IMR-90 (cell line): ENCODE measurements at regions not wholly inside any gene's neighbourhood (a gene's known extent, or its start where the extent isn't known, plus 50 kb on each side); places are given as distances from the start of the nearest gene placed in this dataset.

ENCODE experiments used
- ATAC-seq: fragments of 200-7000 bp; cut with Tn5 transposase; 2 replicates; pipeline ENCODE4 v1.9.1; 2020; ENCODE audit warnings: low read depth, mild to moderate bottlenecking, moderate library complexity
- BruUV-seq: library from RNA; stranded (reverse); fragments of 400-500 nt; replicated peaks from 2 replicates; lab custom pipeline; 2021; lab: Mats Ljungman, UMichigan
- CTCF ChIA-PET: fragments of 300-600 bp; formaldehyde crosslinking; extraction: SDS; loops from one replicate; lab custom pipeline; 2021; ENCODE audit warnings: antibody characterized with exemption; lab: Yijun Ruan, JAX
- POLR2A ChIA-PET: fragments of 300-600 bp; sonication (Branson Sonifier 250); formaldehyde crosslinking; loops from one replicate; lab custom pipeline; 2022; ENCODE audit warnings: antibody characterized with exemption; ENCODE audit not compliant: unreplicated experiment; lab: Charles Lee
- DNase-seq: peaks from one replicate; pipeline ENCODE4 v3.0.0; 2013
- H2AFZ ChIP-seq: replicated peaks from 2 replicates; pipeline ENCODE3; 2013; ENCODE audit warnings: low read length, mild to moderate bottlenecking; ENCODE audit not compliant: poor library complexity
- H2AK5ac ChIP-seq: 2 replicates; pipeline ENCODE4 v1.6.1; 2013; ENCODE audit warnings: low read depth, low read length, inconsistent platforms
- H2AK9ac ChIP-seq: replicated peaks from 2 replicates; pipeline ENCODE3; 2013; ENCODE audit warnings: mild to moderate bottlenecking, low read depth, low read length, moderate library complexity; ENCODE audit not compliant: poor library complexity
- H2BK120ac ChIP-seq: 2 replicates; pipeline ENCODE4 v1.6.1; 2013; ENCODE audit warnings: low read depth, low read length, inconsistent platforms
- H2BK15ac ChIP-seq: 3 replicates; pipeline ENCODE4 v1.6.1; 2013; ENCODE audit warnings: low read depth, low read length, inconsistent platforms
- H2BK20ac ChIP-seq: 2 replicates; pipeline ENCODE4 v1.6.1; 2013; ENCODE audit warnings: low read depth, mild to moderate bottlenecking, inconsistent platforms, low read length, moderate library complexity
- H2BK5ac ChIP-seq: 2 replicates; pipeline ENCODE4 v1.6.1; 2013; ENCODE audit warnings: mild to moderate bottlenecking, low read depth, low read length, inconsistent platforms; ENCODE audit not compliant: poor library complexity, severe bottlenecking
- H3K14ac ChIP-seq: replicated peaks from 2 replicates; pipeline ENCODE4 v1.6.1; 2013; ENCODE audit warnings: low read depth, low read length, inconsistent platforms
- H3K18ac ChIP-seq: 2 replicates; pipeline ENCODE4 v1.6.1; 2013; ENCODE audit warnings: low read depth, low read length, control low read depth
- H3K23ac ChIP-seq: 2 replicates; pipeline ENCODE4 v1.6.1; 2013; ENCODE audit warnings: low read depth, low read length, inconsistent platforms
- H3K27ac ChIP-seq: 2 replicates; pipeline ENCODE4 v1.5.1; 2013; ENCODE audit warnings: mild to moderate bottlenecking, control low read depth, low read length; ENCODE audit not compliant: insufficient read depth
- H3K27me3 ChIP-seq: 2 replicates; pipeline ENCODE4 v1.6.1; 2013; ENCODE audit warnings: low read length; ENCODE audit not compliant: control insufficient read depth, insufficient read depth
- H3K36me3 ChIP-seq: 2 replicates; pipeline ENCODE4 v1.6.1; 2013; ENCODE audit warnings: low read length, mixed read lengths; ENCODE audit not compliant: control insufficient read depth, insufficient read depth
- H3K4ac ChIP-seq: 2 replicates; pipeline ENCODE4 v1.6.1; 2013; ENCODE audit warnings: low read depth, low read length, inconsistent platforms
- H3K4me1 ChIP-seq: 2 replicates; pipeline ENCODE4 v1.6.1; 2013; ENCODE audit warnings: low read length, mixed read lengths; ENCODE audit not compliant: control insufficient read depth, insufficient read depth
- H3K4me2 ChIP-seq: 2 replicates; pipeline ENCODE4 v1.6.1; 2013; ENCODE audit warnings: low read depth, mild to moderate bottlenecking, control low read depth, low read length, moderate library complexity
- H3K4me3 ChIP-seq: 2 replicates; pipeline ENCODE4 v1.5.1; 2013; ENCODE audit warnings: low read depth, mild to moderate bottlenecking, control low read depth, low read length, moderate library complexity; ENCODE audit not compliant: insufficient read depth
- H3K56ac ChIP-seq: 2 replicates; pipeline ENCODE4 v1.6.1; 2013; ENCODE audit warnings: low read length, inconsistent platforms; ENCODE audit not compliant: insufficient read depth; ENCODE audit errors: extremely low read depth
- H3K79me1 ChIP-seq, 2 experiments: 2 replicates each; pipeline ENCODE4 v1.6.1; 2013; ENCODE audit warnings: low read length in 2 of 2, inconsistent platforms in 1 of 2, low read depth in 1 of 2
- H3K9ac ChIP-seq: 2 replicates; pipeline ENCODE4 v1.6.1; 2013; ENCODE audit warnings: low read depth, low read length, control low read depth
- H3K9me1 ChIP-seq: 2 replicates; pipeline ENCODE4 v1.6.1; 2013; ENCODE audit warnings: low read length, inconsistent platforms; ENCODE audit not compliant: insufficient read depth
- H3K9me3 ChIP-seq: 2 replicates; pipeline ENCODE4 v1.6.1; 2013; ENCODE audit warnings: low read length; ENCODE audit not compliant: control insufficient read depth, insufficient read depth
- H4K20me1 ChIP-seq: 2 replicates; pipeline ENCODE4 v1.6.1; 2013; ENCODE audit warnings: low read length, inconsistent platforms; ENCODE audit not compliant: insufficient read depth
- H4K5ac ChIP-seq: 2 replicates; pipeline ENCODE4 v1.6.1; 2013; ENCODE audit warnings: mild to moderate bottlenecking, low read depth, low read length, control low read depth
- H4K8ac ChIP-seq, 2 experiments: 2 replicates each; pipeline ENCODE4 v1.6.1; 2013; ENCODE audit warnings: low read depth in 2 of 2, low read length in 2 of 2, control low read depth in 1 of 2, inconsistent platforms in 1 of 2
- H4K91ac ChIP-seq: 2 replicates; pipeline ENCODE4 v1.6.1; 2013; ENCODE audit warnings: low read depth, low read length, inconsistent platforms; ENCODE audit not compliant: insufficient read depth
- CEBPB ChIP-seq: IDR thresholded peaks from 2 replicates; pipeline ENCODE4 v1.6.1; 2012; ENCODE audit warnings: low read depth, low read length, improper control_type of control experiment
- FOS ChIP-seq: fragments of 150-350 bp; IDR thresholded peaks from 2 replicates; pipeline ENCODE4 v1.6.1; 2016; ENCODE audit warnings: low read depth, low read length
- MAFK ChIP-seq: IDR thresholded peaks from 2 replicates; pipeline ENCODE4 v1.6.1; 2012; ENCODE audit warnings: low read depth, low read length, improper control_type of control experiment
- WGBS, 2 experiments: methylation state at CpG; one replicate each; pipeline versions ENCODE4 v1.1.5 to v1.1.7; 2013; ENCODE audit warnings: missing lambda C conversion rate in 2 of 2; ENCODE audit not compliant: insufficient read length in 1 of 2; ENCODE audit errors: extremely low coverage in 2 of 2; 5-methylcytosine and 5-hydroxymethylcytosine counted together
- dilution Hi-C: fragments of 300-500 bp; cut with HindIII; formaldehyde crosslinking; loops from one replicate; pipeline ENCODE4 v1.14.3; 2018; ENCODE audit warnings: low sequenced_read_pairs; ENCODE audit not compliant: unreplicated experiment
- in situ Hi-C: fragments of 300-500 bp; cut with MboI; formaldehyde crosslinking; loops from 3 replicates; pipeline ENCODE4 v1.14.3; 2019; ENCODE audit warnings: low sequenced_read_pairs, inconsistent platforms, mixed read lengths
- intact Hi-C: fragments of 100-400 bp; cut with micrococcal nuclease; formaldehyde crosslinking; loops from 2 replicates; pipeline ENCODE4 v1.10.0; 2022

DNA sequence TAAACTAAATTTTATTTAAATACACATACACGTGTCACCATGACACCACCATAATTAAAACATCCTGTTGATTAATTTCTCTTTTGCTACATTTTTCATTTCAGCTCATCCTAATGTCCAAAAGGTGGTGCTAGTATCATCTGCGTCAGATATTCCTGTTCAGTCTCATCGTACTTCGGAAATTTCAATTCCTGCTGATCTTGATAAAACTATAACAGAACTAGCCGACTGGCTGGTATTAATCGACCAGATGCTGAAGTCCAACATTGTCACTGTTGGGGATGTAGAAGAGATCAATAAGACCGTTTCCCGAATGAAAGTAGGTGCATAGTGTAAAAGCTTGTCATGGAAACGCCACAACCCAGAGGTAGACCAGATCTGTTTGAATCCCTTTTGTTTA lies 263.4 kb downstream of the UTRN start:
- H3K9ac ChIP-seq: no peak overlapping the region
- no peak overlapping the region for H3K18ac ChIP-seq
- ChIA-PET POLR2A (no interaction called here), CTCF (interaction anchor here (1.0 to 1.1 kb wide), 2 partner anchors 11 to 38 kb away, joined by 3 read pairs; no protein-coding TSS in a partner anchor)
- no peak overlapping the region for H2AK9ac ChIP-seq
- dilution Hi-C loops (no loop called here), intact Hi-C loops (loop anchor here (5.0 kb wide), 1 partner anchor 261 kb away; the partner anchor contains the start of gene UTRN), in situ Hi-C loops (no loop called here)
- no peak overlapping the region for H2BK15ac ChIP-seq
- no peak overlapping the region for H3K23ac ChIP-seq
- no peaks in the 10 kb centered on the region for H3K79me1 ChIP-seq
- DNase-seq (no peak), ATAC-seq (no peak)
- no peaks in the 10 kb centered on the region for H3K4me1 ChIP-seq
- no peaks in the 10 kb centered on the region for H3K27me3 ChIP-seq
- BruUV-seq: no TSS peak
- H3K4me2 ChIP-seq: no peak overlapping the region
- no peak overlapping the region for H2BK120ac ChIP-seq
- no CpG with 5 or more reads among the region's 9 CpGs for WGBS, 2 experiments
- no peak overlapping the region for H2BK5ac ChIP-seq
- no peak overlapping the region for H3K27ac ChIP-seq
- H2AK5ac ChIP-seq: no peak overlapping the region
- peaks cover 9% of the 10 kb centered on the region for H3K36me3 ChIP-seq
- no peak for TF ChIP-seq FOS
- TF ChIP-seq CEBPB: no peak
- no peak for TF ChIP-seq MAFK
- H4K91ac ChIP-seq: no peak overlapping the region
- H3K4ac ChIP-seq: no peak overlapping the region
- H2AFZ ChIP-seq: no peak overlapping the region
- H3K9me3 ChIP-seq: no peaks in the 10 kb centered on the region
- no peak overlapping the region for H3K4me3 ChIP-seq
- no peak overlapping the region for H4K5ac ChIP-seq
- H4K20me1 ChIP-seq: no peaks in the 10 kb centered on the region
- no peak overlapping the region for H3K14ac ChIP-seq
- no peak overlapping the region for H3K56ac ChIP-seq
- H4K8ac ChIP-seq: no peak overlapping the region
- no peak overlapping the region for H2BK20ac ChIP-seq
- 0 out of 2 replicates have a peak, but pooled peaks cover 3% of the 10 kb centered on the region for H3K9me1 ChIP-seq
